ENCODE measurements at regions not wholly inside any gene's neighbourhood (a gene's known extent, or its start where the extent isn't known, plus 50 kb on each side); places are given as distances from the start of the nearest gene placed in this dataset.

DNA sequence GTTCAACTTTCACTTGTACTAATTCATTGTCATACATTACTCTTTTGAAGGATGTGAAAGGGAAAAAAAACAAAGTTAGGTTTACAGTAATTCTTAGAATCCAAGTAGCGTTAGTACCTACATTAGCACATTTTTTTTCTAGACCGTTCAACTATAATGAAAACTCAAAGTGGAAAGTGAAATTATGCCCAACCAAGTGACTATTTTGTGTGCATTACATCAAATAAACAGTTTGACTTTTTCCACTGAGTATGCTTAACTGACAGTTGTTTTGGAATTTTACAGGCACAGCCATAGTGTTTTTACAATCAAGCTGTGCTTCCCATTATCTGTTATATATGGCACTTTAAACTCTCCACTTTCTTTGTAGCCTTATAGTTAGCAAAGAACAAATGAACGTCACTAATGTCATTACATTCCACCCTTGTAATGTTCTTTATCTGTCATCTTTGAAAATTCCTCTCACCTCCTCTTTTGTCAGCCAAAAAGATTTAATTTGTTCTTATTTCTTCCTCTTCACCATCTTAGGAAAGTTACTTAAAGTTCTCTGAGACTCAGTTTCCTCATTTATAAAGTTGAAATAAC lies 142.3 kb upstream of the SOX2 start:
- no peaks in the 10 kb centered on the region for H3K36me3 Mint-ChIP-seq (ENCODE audit: insufficient read depth)
- DNase-seq (ENCODE audit: low spot score, unreplicated experiment) = no peak
- H3K9me3 Mint-ChIP-seq (ENCODE audit: low read depth) = no peaks in the 10 kb centered on the region
- H3K27ac Mint-ChIP-seq = no peak overlapping the region
- TF ChIP-seq, protein P1, sequence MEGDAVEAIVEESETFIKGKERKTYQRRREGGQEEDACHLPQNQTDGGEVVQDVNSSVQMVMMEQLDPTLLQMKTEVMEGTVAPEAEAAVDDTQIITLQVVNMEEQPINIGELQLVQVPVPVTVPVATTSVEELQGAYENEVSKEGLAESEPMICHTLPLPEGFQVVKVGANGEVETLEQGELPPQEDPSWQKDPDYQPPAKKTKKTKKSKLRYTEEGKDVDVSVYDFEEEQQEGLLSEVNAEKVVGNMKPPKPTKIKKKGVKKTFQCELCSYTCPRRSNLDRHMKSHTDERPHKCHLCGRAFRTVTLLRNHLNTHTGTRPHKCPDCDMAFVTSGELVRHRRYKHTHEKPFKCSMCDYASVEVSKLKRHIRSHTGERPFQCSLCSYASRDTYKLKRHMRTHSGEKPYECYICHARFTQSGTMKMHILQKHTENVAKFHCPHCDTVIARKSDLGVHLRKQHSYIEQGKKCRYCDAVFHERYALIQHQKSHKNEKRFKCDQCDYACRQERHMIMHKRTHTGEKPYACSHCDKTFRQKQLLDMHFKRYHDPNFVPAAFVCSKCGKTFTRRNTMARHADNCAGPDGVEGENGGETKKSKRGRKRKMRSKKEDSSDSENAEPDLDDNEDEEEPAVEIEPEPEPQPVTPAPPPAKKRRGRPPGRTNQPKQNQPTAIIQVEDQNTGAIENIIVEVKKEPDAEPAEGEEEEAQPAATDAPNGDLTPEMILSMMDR (IDR thresholded peaks at IDR 0.05; ENCODE audit: unreplicated experiment) = no peak
- H3K4me3 Mint-ChIP-seq (ENCODE audit: low read depth) = no peak overlapping the region
- no peaks in the 10 kb centered on the region for H3K4me1 Mint-ChIP-seq (ENCODE audit: low read depth)
- peaks cover 7% of the 10 kb centered on the region for H3K27me3 Mint-ChIP-seq

DNA sequence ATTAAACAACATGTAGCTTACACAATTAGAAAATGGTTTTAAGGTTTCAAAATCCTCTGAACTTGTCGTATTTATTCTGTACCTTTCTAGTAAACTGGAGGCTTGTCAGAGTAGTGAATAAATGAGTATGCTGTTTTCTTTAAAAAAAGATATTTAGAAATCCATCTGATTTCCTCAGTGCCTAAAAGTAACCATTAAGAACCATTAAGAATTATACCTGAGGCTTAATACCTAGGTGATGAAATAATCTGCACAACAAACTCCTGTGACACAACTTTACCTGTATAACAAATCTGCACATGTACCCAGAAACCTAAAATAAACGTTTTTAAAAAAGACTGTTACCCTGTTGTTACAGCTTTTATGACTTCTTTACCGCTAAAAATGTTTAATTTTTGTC lies 143.0 kb upstream of the SOX2 start:
- Mint-ChIP-seq H3K36me3 (ENCODE audit: insufficient read depth) (no peaks in the 10 kb centered on the region), H3K9me3 (ENCODE audit: low read depth) (no peaks in the 10 kb centered on the region), H3K27me3 (peaks cover 7% of the 10 kb centered on the region), H3K4me1 (ENCODE audit: low read depth) (no peaks in the 10 kb centered on the region), H3K4me3 (ENCODE audit: low read depth) (no peak overlapping the region), H3K27ac (no peak overlapping the region)
- TF ChIP-seq, protein P1 (IDR thresholded peaks at IDR 0.05; ENCODE audit: unreplicated experiment) = no peak
- DNase-seq (ENCODE audit: low spot score, unreplicated experiment) = no peak

DNA sequence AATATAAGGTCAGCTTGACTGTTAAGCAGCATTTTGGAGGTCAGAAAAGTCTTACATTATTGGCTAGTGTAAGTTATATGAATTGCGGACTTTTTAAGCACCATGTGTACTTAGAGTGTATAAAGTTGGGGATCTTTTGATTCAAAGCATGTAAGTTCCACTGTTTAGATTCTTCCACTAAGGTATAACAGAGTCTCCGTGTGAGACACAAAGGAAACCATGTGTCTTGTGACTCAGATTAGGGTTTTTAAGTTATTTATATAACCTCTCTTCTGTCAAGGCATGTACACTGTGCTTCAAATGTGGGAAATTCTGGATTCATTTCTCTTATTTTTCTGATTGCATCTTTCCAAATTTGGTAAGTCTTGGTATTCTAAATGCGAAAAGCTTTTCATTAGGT lies 143.5 kb upstream of the SOX2 start:
- H3K4me3 Mint-ChIP-seq (ENCODE audit: low read depth) = no peak overlapping the region
- H3K27me3 Mint-ChIP-seq = peaks cover 7% of the 10 kb centered on the region
- TF ChIP-seq, protein P1 (IDR thresholded peaks at IDR 0.05; ENCODE audit: unreplicated experiment) = no peak
- H3K27ac Mint-ChIP-seq = no peak overlapping the region
- no peak for DNase-seq (ENCODE audit: low spot score, unreplicated experiment)
- H3K4me1 Mint-ChIP-seq (ENCODE audit: low read depth) = no peaks in the 10 kb centered on the region
- no peaks in the 10 kb centered on the region for H3K9me3 Mint-ChIP-seq (ENCODE audit: low read depth)
- no peaks in the 10 kb centered on the region for H3K36me3 Mint-ChIP-seq (ENCODE audit: insufficient read depth)

DNA sequence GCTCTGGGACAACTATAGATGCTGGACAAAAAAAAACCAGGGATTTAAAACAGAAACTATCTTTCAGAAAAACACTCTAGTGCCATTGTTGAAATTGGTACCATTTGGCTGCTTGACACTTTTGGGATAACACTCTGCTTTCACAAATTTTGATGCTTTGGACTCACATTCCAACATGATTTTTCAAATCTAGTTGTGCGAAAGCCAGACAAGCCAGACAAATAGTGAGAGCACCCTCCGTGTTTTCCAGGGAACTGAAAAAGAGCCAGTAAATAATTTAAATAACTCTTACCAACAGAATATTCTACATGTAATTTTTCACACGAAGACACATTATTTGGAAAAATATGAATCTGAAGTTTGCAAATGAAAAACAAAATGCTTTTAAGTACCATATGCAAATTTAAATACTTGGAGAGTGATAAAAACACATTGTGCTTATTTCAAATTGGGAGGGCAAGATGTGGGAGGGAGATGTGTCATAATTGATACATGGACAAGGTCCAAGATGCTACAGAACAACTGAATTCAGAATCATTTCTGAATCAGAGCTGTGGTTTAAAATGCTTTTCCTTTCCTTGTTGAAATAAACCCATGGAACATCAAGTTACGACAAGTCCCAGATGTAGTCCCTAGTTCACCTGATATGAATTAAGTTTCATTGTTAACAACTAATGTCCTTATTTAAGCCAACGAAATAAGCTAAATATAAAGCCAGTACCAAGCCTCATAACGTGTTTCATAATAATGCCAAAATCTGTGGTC lies 144.2 kb upstream of the SOX2 start:
- peaks cover 7% of the 10 kb centered on the region for H3K27me3 Mint-ChIP-seq
- TF ChIP-seq, protein P1 (IDR thresholded peaks at IDR 0.05; ENCODE audit: unreplicated experiment) = no peak

DNA sequence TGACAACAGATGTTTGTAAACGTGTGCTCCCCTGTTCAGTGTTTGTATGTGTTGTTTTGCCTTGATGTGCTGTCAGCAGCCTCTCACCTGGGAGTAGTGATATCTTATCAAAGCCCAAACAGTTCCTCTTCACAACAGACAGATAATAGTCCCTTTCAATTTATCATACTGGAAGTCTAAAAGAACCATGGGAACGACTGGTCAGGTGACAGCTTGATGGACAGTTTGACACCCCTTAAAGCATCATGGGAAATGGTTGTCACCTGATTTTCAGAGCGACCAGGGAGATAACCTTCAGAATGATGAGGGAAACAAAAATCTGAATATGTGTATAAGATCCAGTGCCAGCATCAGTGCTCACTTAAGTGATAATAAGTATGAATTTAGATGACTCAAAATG lies 146.3 kb upstream of the SOX2 start:
- no peaks in the 10 kb centered on the region for H3K36me3 Mint-ChIP-seq (ENCODE audit: insufficient read depth)
- peaks cover 7% of the 10 kb centered on the region for H3K27me3 Mint-ChIP-seq
- no peak for DNase-seq (ENCODE audit: low spot score, unreplicated experiment)
- H3K9me3 Mint-ChIP-seq (ENCODE audit: low read depth) = no peaks in the 10 kb centered on the region
- H3K4me3 Mint-ChIP-seq (ENCODE audit: low read depth) = no peak overlapping the region
- TF ChIP-seq, protein P1 (IDR thresholded peaks at IDR 0.05; ENCODE audit: unreplicated experiment) = no peak
- H3K4me1 Mint-ChIP-seq (ENCODE audit: low read depth) = peaks cover 15% of the 10 kb centered on the region
- no peak overlapping the region for H3K27ac Mint-ChIP-seq

More for the DNA sequence above, 144.2 kb upstream of the SOX2 start:
- no peaks in the 10 kb centered on the region for H3K9me3 Mint-ChIP-seq (ENCODE audit: low read depth)
- H3K4me1 Mint-ChIP-seq (ENCODE audit: low read depth) = no peaks in the 10 kb centered on the region
- no peak for DNase-seq (ENCODE audit: low spot score, unreplicated experiment)
- H3K27ac Mint-ChIP-seq = no peak overlapping the region
- no peaks in the 10 kb centered on the region for H3K36me3 Mint-ChIP-seq (ENCODE audit: insufficient read depth)
- no peak overlapping the region for H3K4me3 Mint-ChIP-seq (ENCODE audit: low read depth)
